Nephron (organoid): ENCODE measurements at regions not wholly inside any gene's neighbourhood (a gene's known extent, or its start where the extent isn't known, plus 50 kb on each side); places are given as distances from the start of the nearest gene placed in this dataset.

Source experiments
- H3K27ac Mint-ChIP-seq, 3 experiments: 2 replicates each; pipeline ENCODE4 v1.8.0; 2020; ENCODE audit warnings: mixed read lengths in 3 of 3, mild to moderate bottlenecking in 2 of 3, moderate library complexity in 1 of 3
- H3K27me3 Mint-ChIP-seq: 2 replicates; pipeline ENCODE4 v1.8.0; 2021; ENCODE audit warnings: low read depth, mild to moderate bottlenecking, moderate library complexity, mixed read lengths
- H3K36me3 Mint-ChIP-seq: 2 replicates; pipeline ENCODE4 v1.8.0; 2020; ENCODE audit warnings: low read depth, mixed read lengths
- H3K4me1 Mint-ChIP-seq: 2 replicates; pipeline ENCODE4 v1.8.0; 2020; ENCODE audit warnings: mixed read lengths
- H3K4me3 Mint-ChIP-seq, 3 experiments: 2 replicates each; pipeline ENCODE4 v1.8.0; 2020; ENCODE audit warnings: mild to moderate bottlenecking in 3 of 3, mixed read lengths in 3 of 3, moderate library complexity in 2 of 3
- H3K9me3 Mint-ChIP-seq: 2 replicates; pipeline ENCODE4 v1.8.0; 2020; ENCODE audit warnings: mixed read lengths
- TF ChIP-seq, protein P1 (sequence below), 3 experiments: fragments of 200-600 bp; sonication (generic); IDR thresholded peaks; one replicate each; pipeline ENCODE4 v1.5.0; 2021; ENCODE audit warnings: antibody characterized with exemption in 3 of 3; ENCODE audit not compliant: unreplicated experiment in 3 of 3

GRCh38 chr1:96290801-96291200 is 430.8 kb upstream of the PTBP2 start:
- TF ChIP-seq, protein P1, sequence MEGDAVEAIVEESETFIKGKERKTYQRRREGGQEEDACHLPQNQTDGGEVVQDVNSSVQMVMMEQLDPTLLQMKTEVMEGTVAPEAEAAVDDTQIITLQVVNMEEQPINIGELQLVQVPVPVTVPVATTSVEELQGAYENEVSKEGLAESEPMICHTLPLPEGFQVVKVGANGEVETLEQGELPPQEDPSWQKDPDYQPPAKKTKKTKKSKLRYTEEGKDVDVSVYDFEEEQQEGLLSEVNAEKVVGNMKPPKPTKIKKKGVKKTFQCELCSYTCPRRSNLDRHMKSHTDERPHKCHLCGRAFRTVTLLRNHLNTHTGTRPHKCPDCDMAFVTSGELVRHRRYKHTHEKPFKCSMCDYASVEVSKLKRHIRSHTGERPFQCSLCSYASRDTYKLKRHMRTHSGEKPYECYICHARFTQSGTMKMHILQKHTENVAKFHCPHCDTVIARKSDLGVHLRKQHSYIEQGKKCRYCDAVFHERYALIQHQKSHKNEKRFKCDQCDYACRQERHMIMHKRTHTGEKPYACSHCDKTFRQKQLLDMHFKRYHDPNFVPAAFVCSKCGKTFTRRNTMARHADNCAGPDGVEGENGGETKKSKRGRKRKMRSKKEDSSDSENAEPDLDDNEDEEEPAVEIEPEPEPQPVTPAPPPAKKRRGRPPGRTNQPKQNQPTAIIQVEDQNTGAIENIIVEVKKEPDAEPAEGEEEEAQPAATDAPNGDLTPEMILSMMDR (IDR thresholded peaks at IDR 0.05; ENCODE audit: unreplicated experiment in 3 of 3): no peak
- Mint-ChIP-seq H3K27me3 (peaks cover 6% of the 10 kb centered on the region), H3K4me1 (peaks cover 13% of the 10 kb centered on the region), H3K9me3 (peaks cover 38% of the 10 kb centered on the region), H3K36me3 (peaks cover 4% of the 10 kb centered on the region), H3K27ac (peak overlapping the region; percentile 47 to 69 (median 64)), H3K4me3 (no peak overlapping the region)

DNA sequence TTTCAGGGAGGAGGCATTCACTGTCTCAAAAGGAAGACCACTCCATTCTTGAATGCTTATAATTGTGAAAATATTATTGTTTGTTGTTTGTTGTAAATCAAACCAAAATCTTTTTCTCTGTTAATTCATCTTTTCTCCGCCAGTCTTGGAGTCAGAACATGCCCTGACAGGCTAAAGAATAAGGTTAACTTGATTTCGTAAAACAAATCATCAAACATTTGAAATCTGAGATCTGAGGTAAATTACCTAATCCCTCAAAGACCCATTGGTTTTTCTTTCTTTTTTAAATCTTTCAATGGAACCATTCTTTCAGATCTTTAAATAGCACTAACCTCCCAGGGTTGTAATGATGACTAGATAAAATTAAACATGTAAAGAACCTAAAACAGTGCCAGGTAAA is 430.1 kb upstream of the PTBP2 start:
- Mint-ChIP-seq H3K4me3 (no peak overlapping the region), H3K9me3 (peaks cover 31% of the 10 kb centered on the region), H3K27ac (peak overlapping the region in 2 of 3 experiments; percentile 47 to 69), H3K36me3 (peaks cover 4% of the 10 kb centered on the region), H3K27me3 (peaks cover 6% of the 10 kb centered on the region), H3K4me1 (peaks cover 13% of the 10 kb centered on the region)
- TF ChIP-seq, protein P1 (IDR thresholded peaks at IDR 0.05; ENCODE audit: unreplicated experiment in 3 of 3): no peak

- peaks cover 13% of the 10 kb centered on the region for H3K4me1 Mint-ChIP-seq
- no peak overlapping the region for H3K27ac Mint-ChIP-seq
- H3K4me3 Mint-ChIP-seq: no peak overlapping the region
- peaks cover 27% of the 10 kb centered on the region for H3K9me3 Mint-ChIP-seq
- TF ChIP-seq, protein P1 (IDR thresholded peaks at IDR 0.05; ENCODE audit: unreplicated experiment in 3 of 3): no peak
- H3K27me3 Mint-ChIP-seq: peaks cover 6% of the 10 kb centered on the region
- H3K36me3 Mint-ChIP-seq: peaks cover 4% of the 10 kb centered on the region
Observed at GRCh38 chr1:96292141-96292540, 429.4 kb upstream of the PTBP2 start.

GRCh38 chr1:96296991-96297390 is 424.6 kb upstream of the PTBP2 start:
- Mint-ChIP-seq H3K4me3 (no peak overlapping the region), H3K4me1 (no peaks in the 10 kb centered on the region), H3K9me3 (peaks cover 9% of the 10 kb centered on the region), H3K27me3 (peaks cover 6% of the 10 kb centered on the region), H3K36me3 (no peaks in the 10 kb centered on the region), H3K27ac (no peak overlapping the region)
- TF ChIP-seq, protein P1 (IDR thresholded peaks at IDR 0.05; ENCODE audit: unreplicated experiment in 3 of 3): no peak

GRCh38 chr1:96306809-96307560 is 414.6 kb upstream of the PTBP2 start:
- TF ChIP-seq, protein P1 (IDR thresholded peaks at IDR 0.05; ENCODE audit: unreplicated experiment in 3 of 3): no peak
- Mint-ChIP-seq H3K36me3 (no peaks in the 10 kb centered on the region), H3K27me3 (no peaks in the 10 kb centered on the region), H3K27ac (no peak overlapping the region), H3K4me1 (no peaks in the 10 kb centered on the region), H3K9me3 (no peaks in the 10 kb centered on the region), H3K4me3 (no peak overlapping the region)

DNA sequence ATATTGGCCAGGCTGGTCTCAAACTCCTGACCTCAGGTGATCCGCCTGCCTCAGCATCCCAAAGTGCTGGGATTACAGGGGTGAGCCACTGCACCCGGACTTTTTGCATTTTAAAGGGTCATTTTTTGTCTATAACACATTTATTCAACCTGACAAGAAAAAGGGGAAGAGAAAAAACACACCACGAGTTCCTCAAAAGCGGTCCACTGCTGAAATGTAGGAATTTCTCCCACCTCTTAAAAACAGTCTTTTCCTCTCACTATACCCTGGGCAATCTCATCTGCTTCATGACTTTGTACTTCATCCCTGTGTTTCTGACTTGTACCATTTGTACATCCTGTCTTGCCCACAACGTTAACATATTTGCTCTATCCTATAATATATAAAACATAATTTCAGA is 413.3 kb upstream of the PTBP2 start:
- Mint-ChIP-seq H3K9me3 (peaks cover 2% of the 10 kb centered on the region), H3K27me3 (no peaks in the 10 kb centered on the region)
- TF ChIP-seq, protein P1 (IDR thresholded peaks at IDR 0.05; ENCODE audit: unreplicated experiment in 3 of 3): no peak

More for the DNA sequence above, 413.3 kb upstream of the PTBP2 start:
- H3K36me3 Mint-ChIP-seq: no peaks in the 10 kb centered on the region
- no peaks in the 10 kb centered on the region for H3K4me1 Mint-ChIP-seq
- no peak overlapping the region for H3K27ac Mint-ChIP-seq
- no peak overlapping the region for H3K4me3 Mint-ChIP-seq
